Testis (tissue), 2 donors: ENCODE measurements at regions not wholly inside any gene's neighbourhood (a gene's known extent, or its start where the extent isn't known, plus 50 kb on each side); places are given as distances from the start of the nearest gene placed in this dataset.

Experiments
- DNase-seq: peaks from one replicate; pipeline ENCODE4 v3.0.0-alpha.2; 2019
- H3K27ac ChIP-seq, 2 donors: fragments of 200-600 bp; sonication (generic); one replicate each; pipeline ENCODE4 v1.5.1; 2019
- H3K27me3 ChIP-seq: fragments of 200-600 bp; sonication (generic); one replicate; pipeline ENCODE4 v1.5.1; 2019
- H3K36me3 ChIP-seq: fragments of 200-600 bp; sonication (generic); one replicate; pipeline ENCODE4 v1.5.1; 2017; ENCODE audit warnings: low read depth; ENCODE audit errors: missing control alignments
- H3K4me1 ChIP-seq: fragments of 200-600 bp; sonication (generic); one replicate; pipeline ENCODE4 v1.5.1; 2019
- H3K4me3 ChIP-seq, 2 donors: fragments of 200-600 bp; sonication (generic); one replicate each; pipeline ENCODE4 v1.5.1; 2017 to 2019
- H3K9me3 ChIP-seq: fragments of 200-600 bp; sonication (generic); one replicate; pipeline ENCODE4 v1.5.1; 2017
- POLR2A ChIP-seq: fragments of 450-650 bp; IDR thresholded peaks from one replicate; pipeline ENCODE4 v1.6.1; 2017; ENCODE audit warnings: antibody characterized with exemption, mild to moderate bottlenecking, moderate library complexity
- WGBS, 2 donors: methylation state at CpG; one replicate each; pipeline ENCODE4 v1.1.5; 2018; 5-methylcytosine and 5-hydroxymethylcytosine counted together
- intact Hi-C: fragments of 100-400 bp; cut with DNase I; formaldehyde crosslinking; loops from one replicate; pipeline ENCODE4 v1.15.1; 2023; ENCODE audit warnings: low total_unique reads
- TF ChIP-seq, protein P1 (sequence below), 3 experiments: fragments of 450-650 bp in 2 of 3; fragments of 200-600 bp in 1 of 3; sonication (generic) in 1 of 3; IDR thresholded peaks; one replicate each; pipeline ENCODE4 v1.5.1; 2016 to 2019; ENCODE audit warnings: antibody characterized with exemption in 3 of 3, mild to moderate bottlenecking in 2 of 3, moderate library complexity in 1 of 3

DNA sequence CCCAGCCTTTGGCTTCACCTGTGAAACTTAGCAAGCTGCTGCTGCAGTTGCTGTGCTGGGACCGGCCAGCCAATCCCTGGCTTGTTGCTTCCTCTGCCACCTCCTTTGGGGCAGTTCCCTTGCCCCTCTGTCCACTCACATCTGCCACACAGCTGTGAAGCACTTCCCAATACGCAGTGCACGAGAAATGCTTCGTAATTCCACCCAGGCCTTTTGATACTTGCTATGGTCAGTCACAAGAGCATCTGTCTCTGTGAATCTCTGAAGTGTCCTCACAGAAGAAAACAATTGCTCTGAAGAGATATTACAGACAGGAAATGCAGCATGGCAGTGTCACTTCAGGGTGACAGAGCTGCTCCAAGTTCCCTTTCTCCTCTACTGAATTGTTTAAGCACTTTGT, 208.5 kb downstream of the PTEN start:
- H3K4me1 ChIP-seq, result no peaks in the 10 kb centered on the region
- no peak overlapping the region for H3K4me3 ChIP-seq
- intact Hi-C loops, result no loop called here
- H3K36me3 ChIP-seq, result no peaks in the 10 kb centered on the region
- no peak overlapping the region for H3K27ac ChIP-seq
- 85 to 97% methylated on average over 4 of the region's 4 CpGs for WGBS, 2 donors
- no peak for TF ChIP-seq POLR2A
- TF ChIP-seq, protein P1, sequence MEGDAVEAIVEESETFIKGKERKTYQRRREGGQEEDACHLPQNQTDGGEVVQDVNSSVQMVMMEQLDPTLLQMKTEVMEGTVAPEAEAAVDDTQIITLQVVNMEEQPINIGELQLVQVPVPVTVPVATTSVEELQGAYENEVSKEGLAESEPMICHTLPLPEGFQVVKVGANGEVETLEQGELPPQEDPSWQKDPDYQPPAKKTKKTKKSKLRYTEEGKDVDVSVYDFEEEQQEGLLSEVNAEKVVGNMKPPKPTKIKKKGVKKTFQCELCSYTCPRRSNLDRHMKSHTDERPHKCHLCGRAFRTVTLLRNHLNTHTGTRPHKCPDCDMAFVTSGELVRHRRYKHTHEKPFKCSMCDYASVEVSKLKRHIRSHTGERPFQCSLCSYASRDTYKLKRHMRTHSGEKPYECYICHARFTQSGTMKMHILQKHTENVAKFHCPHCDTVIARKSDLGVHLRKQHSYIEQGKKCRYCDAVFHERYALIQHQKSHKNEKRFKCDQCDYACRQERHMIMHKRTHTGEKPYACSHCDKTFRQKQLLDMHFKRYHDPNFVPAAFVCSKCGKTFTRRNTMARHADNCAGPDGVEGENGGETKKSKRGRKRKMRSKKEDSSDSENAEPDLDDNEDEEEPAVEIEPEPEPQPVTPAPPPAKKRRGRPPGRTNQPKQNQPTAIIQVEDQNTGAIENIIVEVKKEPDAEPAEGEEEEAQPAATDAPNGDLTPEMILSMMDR (IDR thresholded peaks at IDR 0.05), result no peak
- no peaks in the 10 kb centered on the region for H3K9me3 ChIP-seq
- no peaks in the 10 kb centered on the region for H3K27me3 ChIP-seq
- DNase-seq, result no peak

DNA sequence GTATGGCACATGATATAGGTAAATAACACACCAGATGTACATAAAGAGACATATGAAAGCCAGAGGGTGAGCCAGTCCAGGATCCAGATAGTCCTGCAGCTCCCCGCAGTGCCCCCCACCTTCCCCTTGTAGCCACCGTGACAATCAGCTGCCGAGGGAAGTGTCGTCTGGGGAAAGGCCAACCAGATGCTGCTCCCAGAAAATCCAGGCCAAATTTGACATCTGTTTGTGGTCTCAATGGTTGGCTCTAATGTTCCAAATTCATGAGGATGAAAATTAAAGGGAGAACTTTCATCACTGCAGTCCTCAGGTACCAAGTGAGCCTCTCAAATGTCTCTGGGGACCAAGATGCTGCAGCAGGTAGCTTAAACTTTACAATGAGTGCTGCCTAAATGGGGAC, 210.3 kb downstream of the PTEN start:
- 67 to 71% methylated on average over 4 of the region's 4 CpGs for WGBS, 2 donors
- Histone ChIP-seq H3K36me3 (no peaks in the 10 kb centered on the region), H3K9me3 (no peaks in the 10 kb centered on the region), H3K4me1 (no peaks in the 10 kb centered on the region), H3K4me3 (no peak overlapping the region), H3K27ac (no peak overlapping the region), H3K27me3 (no peaks in the 10 kb centered on the region)
- DNase-seq, result no peak
- no peak for TF ChIP-seq POLR2A
- TF ChIP-seq, protein P1 (IDR thresholded peaks at IDR 0.05), result no peak
- intact Hi-C loops, result no loop called here

DNA sequence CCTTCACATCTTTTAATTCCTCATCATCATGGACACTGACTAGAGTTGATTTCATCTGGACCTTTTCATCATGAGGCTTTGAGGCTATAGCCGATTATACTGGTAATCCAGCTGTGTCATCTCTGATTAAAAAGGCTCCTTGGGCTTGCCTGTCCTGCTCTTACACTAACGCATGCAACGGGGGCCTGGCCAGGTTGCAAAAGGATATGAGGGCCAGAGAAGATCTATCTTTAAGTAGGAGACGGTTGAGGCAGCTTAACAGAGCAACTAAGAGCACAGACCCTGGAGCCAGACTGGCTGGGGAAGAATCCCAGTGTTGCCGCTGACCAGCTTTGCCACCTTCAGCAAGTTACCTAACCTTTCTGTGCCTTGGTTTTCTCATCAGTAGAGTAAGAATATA, 211.5 kb downstream of the PTEN start:
- intact Hi-C loops, result no loop called here
- no peak for DNase-seq
- H3K27me3 ChIP-seq, result no peaks in the 10 kb centered on the region
- H3K4me1 ChIP-seq, result no peaks in the 10 kb centered on the region
- 92 to 97% methylated on average over 5 of the region's 5 CpGs for WGBS, 2 donors
- no peak overlapping the region for H3K4me3 ChIP-seq
- no peak for TF ChIP-seq POLR2A
- no peaks in the 10 kb centered on the region for H3K36me3 ChIP-seq
- H3K9me3 ChIP-seq, result no peaks in the 10 kb centered on the region
- H3K27ac ChIP-seq, result no peak overlapping the region

DNA sequence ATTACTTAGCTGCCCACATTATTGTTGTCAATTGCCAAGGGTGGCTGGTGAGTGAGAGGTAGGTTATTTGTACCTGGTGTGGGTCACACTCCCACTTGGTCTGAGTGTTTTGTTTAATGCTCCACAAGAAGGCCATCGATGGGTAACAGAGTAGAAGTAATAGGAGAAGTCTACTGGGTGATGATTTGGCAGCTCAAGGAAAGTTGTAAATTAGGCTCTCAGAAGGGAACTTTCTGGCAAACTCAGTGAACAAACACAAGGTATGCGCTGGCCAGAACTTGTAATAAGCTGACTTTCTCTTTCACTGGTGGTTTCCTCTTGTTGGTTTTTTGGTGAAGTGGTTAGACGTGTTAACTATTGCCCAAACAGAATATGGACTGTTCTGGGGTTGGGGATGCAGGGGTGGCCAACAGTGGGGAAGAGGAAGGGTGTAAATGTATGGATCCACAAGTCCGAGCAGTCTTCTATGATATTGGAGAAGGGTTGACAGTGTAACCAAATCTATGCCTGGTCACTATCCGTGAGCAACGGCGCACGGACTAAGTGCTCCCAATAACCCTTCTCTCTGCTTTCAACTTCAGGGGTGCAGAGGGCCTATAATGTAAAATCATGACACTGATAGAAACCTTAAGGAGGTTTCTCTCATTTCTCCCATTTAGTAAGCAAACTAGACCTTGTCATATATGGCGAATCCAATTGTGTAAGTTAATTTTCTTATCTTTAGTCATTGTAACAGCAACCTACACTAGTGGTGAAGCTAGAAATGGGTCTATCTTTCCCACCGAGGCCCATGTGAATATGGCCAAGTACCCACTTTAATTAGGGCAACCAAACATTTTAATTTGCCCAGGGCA, 212.8 kb downstream of the PTEN start:
- H3K4me1 ChIP-seq, result no peaks in the 10 kb centered on the region
- WGBS, 2 donors, result 88 to 92% methylated on average over 10 of the region's 10 CpGs
- no peak overlapping the region for H3K4me3 ChIP-seq
- H3K36me3 ChIP-seq, result no peaks in the 10 kb centered on the region
- TF ChIP-seq, protein P1 (IDR thresholded peaks at IDR 0.05), result no peak
- no peak for TF ChIP-seq POLR2A
- DNase-seq, result no peak
- no peaks in the 10 kb centered on the region for H3K27me3 ChIP-seq
- intact Hi-C loops, result no loop called here
- H3K9me3 ChIP-seq, result no peaks in the 10 kb centered on the region
- no peak overlapping the region for H3K27ac ChIP-seq

DNA sequence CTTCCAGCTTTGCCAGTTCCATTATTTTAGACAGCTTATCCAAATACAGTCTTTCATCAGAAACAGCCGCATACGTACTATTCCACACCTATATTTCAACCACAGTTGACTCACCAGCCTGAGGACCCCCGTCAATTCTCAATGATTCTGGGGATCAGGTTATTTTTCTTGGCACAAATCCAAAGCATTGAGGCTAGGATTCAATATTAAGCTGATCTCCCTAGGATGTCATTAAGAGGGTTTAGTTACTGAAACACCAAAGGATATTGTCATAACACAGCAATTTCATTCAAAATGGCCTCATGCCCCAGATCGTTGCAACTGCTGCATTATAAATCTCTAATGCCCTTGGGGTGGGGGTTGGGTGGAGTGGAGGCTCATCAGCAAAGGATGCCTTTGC, 214.6 kb downstream of the PTEN start:
- no peak for DNase-seq
- Histone ChIP-seq H3K4me3 (no peak overlapping the region), H3K27ac (no peak overlapping the region), H3K27me3 (no peaks in the 10 kb centered on the region), H3K9me3 (no peaks in the 10 kb centered on the region), H3K4me1 (no peaks in the 10 kb centered on the region), H3K36me3 (no peaks in the 10 kb centered on the region)
- no peak for TF ChIP-seq POLR2A
- TF ChIP-seq, protein P1 (IDR thresholded peaks at IDR 0.05), result no peak
- WGBS, 2 donors, result 86 to 91% methylated on average over 4 of the region's 4 CpGs
- intact Hi-C loops, result no loop called here
